H1 (cell line): ENCODE measurements at regions not wholly inside any gene's neighbourhood (a gene's known extent, or its start where the extent isn't known, plus 50 kb on each side); places are given as distances from the start of the nearest gene placed in this dataset.

Experiments
- CTCF ChIA-PET: fragments of 300-600 bp; sonication (Branson Sonifier 250); formaldehyde crosslinking; loops from one replicate; lab custom pipeline; 2021; ENCODE audit not compliant: partially characterized antibody; lab: Charles Lee
- POLR2A ChIA-PET: fragments of 300-600 bp; sonication (Branson Sonifier 250); formaldehyde crosslinking; loops from one replicate; lab custom pipeline; 2021; ENCODE audit warnings: inconsistent platforms; ENCODE audit not compliant: partially characterized antibody; lab: Charles Lee
- DNase-seq, 2 experiments: peaks; one replicate each; pipeline versions ENCODE4 v3.0.0 to v3.0.0-alpha.2; 2010 to 2022; ENCODE audit warnings: low spot score in 2 of 2, low read depth in 1 of 2, mixed read lengths in 1 of 2
- FAIRE-seq: peaks from 2 replicates; lab custom pipeline; 2011; peaks lifted over from hg19 to GRCh38; lab: Jason Lieb, UNC
- H2AFZ ChIP-seq: 2 replicates; pipeline ENCODE4 v1.8.1; 2012; ENCODE audit warnings: low read length, inconsistent platforms
- H2AK5ac ChIP-seq: 2 replicates; pipeline ENCODE4 v1.6.1; 2013; ENCODE audit warnings: low read depth, low read length
- H2BK120ac ChIP-seq: replicated peaks from 2 replicates; pipeline ENCODE3; 2013; ENCODE audit warnings: low read depth, low read length, inconsistent platforms
- H2BK12ac ChIP-seq: 2 replicates; pipeline ENCODE4 v1.6.1; 2013; ENCODE audit warnings: low read depth, low read length
- H2BK15ac ChIP-seq: 2 replicates; pipeline ENCODE4 v1.6.1; 2013; ENCODE audit warnings: low read length
- H2BK20ac ChIP-seq: 2 replicates; pipeline ENCODE4 v1.6.1; 2013; ENCODE audit warnings: low read length
- H2BK5ac ChIP-seq: 2 replicates; pipeline ENCODE4 v1.6.1; 2013; ENCODE audit warnings: low read depth, low read length
- H3K14ac ChIP-seq: 2 replicates; pipeline ENCODE4 v1.6.1; 2013; ENCODE audit warnings: inconsistent platforms; ENCODE audit not compliant: insufficient read length
- H3K18ac ChIP-seq: 2 replicates; pipeline ENCODE4 v1.6.1; 2013; ENCODE audit warnings: low read length; ENCODE audit errors: extremely low read depth
- H3K23ac ChIP-seq: 2 replicates; pipeline ENCODE4 v1.6.1; 2013; ENCODE audit warnings: inconsistent platforms; ENCODE audit not compliant: insufficient read length
- H3K23me2 ChIP-seq: 2 replicates; pipeline ENCODE4 v1.6.1; 2013; ENCODE audit warnings: low read depth, low read length
- H3K27ac ChIP-seq: 2 replicates; pipeline ENCODE4 v1.6.1; 2011; ENCODE audit warnings: low read depth, low read length, inconsistent platforms
- H3K27me3 ChIP-seq, 4 experiments: replicated peaks in 1 of 4; 1 replicate in 1 of 4; 2 replicates in 3 of 4; pipeline versions ENCODE4 v1.6.1 to v1.8.1; 2011 to 2013; ENCODE audit warnings: low read length in 3 of 4, mild to moderate bottlenecking in 3 of 4, inconsistent platforms in 2 of 4, mixed read lengths in 2 of 4, moderate library complexity in 1 of 4; ENCODE audit not compliant: control insufficient read depth in 3 of 4, insufficient read depth in 3 of 4; ENCODE audit errors: extremely low read depth in 1 of 4
- H3K36me3 ChIP-seq, 4 experiments: 2 replicates each; pipeline versions ENCODE4 v1.6.1 to v1.8.1; 2011 to 2013; ENCODE audit warnings: mild to moderate bottlenecking in 4 of 4, low read length in 3 of 4, moderate library complexity in 2 of 4, control low read depth in 1 of 4, inconsistent platforms in 1 of 4; ENCODE audit not compliant: insufficient read depth in 4 of 4, control insufficient read depth in 2 of 4
- H3K4ac ChIP-seq: replicated peaks from 2 replicates; pipeline ENCODE3; 2013; ENCODE audit warnings: low read length, low read depth, mixed read lengths, inconsistent platforms; ENCODE audit not compliant: insufficient read length
- H3K4me1 ChIP-seq, 4 experiments: replicated peaks in 1 of 4; 1 replicate in 1 of 4; 2 replicates in 3 of 4; pipeline versions ENCODE4 v1.6.1 to v1.8.1; 2011 to 2013; ENCODE audit warnings: low read length in 3 of 4, inconsistent platforms in 2 of 4, mixed read lengths in 1 of 4; ENCODE audit not compliant: insufficient read depth in 4 of 4, control insufficient read depth in 3 of 4
- H3K4me2 ChIP-seq, 2 experiments: 2 replicates each; pipeline versions ENCODE4 v1.6.1 to v1.8.1; 2011 to 2013; ENCODE audit warnings: low read depth in 2 of 2, low read length in 2 of 2, control low read depth in 1 of 2, inconsistent platforms in 1 of 2, mild to moderate bottlenecking in 1 of 2; ENCODE audit not compliant: insufficient read depth in 1 of 2
- H3K4me3 ChIP-seq, 4 experiments: fragments of 200-600, 300-600 bp in 1 of 4; sonication (generic), shearing (Covaris generic), sonication (Bioruptor Twin) in 1 of 4; 2 replicates each; pipeline versions ENCODE4 v1.5.1 to v1.8.1; 2011 to 2016; ENCODE audit warnings: low read length in 4 of 4, low read depth in 3 of 4, control low read depth in 2 of 4, inconsistent platforms in 2 of 4, mild to moderate bottlenecking in 2 of 4, mixed read lengths in 1 of 4, moderate library complexity in 1 of 4; ENCODE audit not compliant: insufficient read depth in 2 of 4; ENCODE audit errors: extremely low read depth in 1 of 4
- H3K56ac ChIP-seq: replicated peaks from 2 replicates; pipeline ENCODE3; 2013; ENCODE audit warnings: low read depth, mild to moderate bottlenecking, mixed read lengths, low read length, inconsistent platforms; ENCODE audit not compliant: insufficient read length
- H3K79me1 ChIP-seq: 2 replicates; pipeline ENCODE4 v1.6.1; 2013; ENCODE audit warnings: low read depth, low read length, control low read depth
- H3K79me2 ChIP-seq, 2 experiments: 2 replicates each; pipeline versions ENCODE4 v1.6.1 to v1.8.1; 2012 to 2013; ENCODE audit warnings: low read length in 2 of 2, mild to moderate bottlenecking in 2 of 2, inconsistent platforms in 1 of 2; ENCODE audit not compliant: insufficient read depth in 2 of 2, control insufficient read depth in 1 of 2
- H3K9ac ChIP-seq, 4 experiments: replicated peaks in 1 of 4; 1 replicate in 1 of 4; 2 replicates in 3 of 4; pipeline versions ENCODE4 v1.6.1 to v1.8.1; 2011 to 2013; ENCODE audit warnings: low read depth in 3 of 4, low read length in 3 of 4, control low read depth in 2 of 4, mild to moderate bottlenecking in 2 of 4, moderate library complexity in 2 of 4, inconsistent platforms in 1 of 4; ENCODE audit errors: extremely low read depth in 1 of 4
- H3K9me3 ChIP-seq, 2 experiments: 2 replicates each; pipeline versions ENCODE4 v1.6.1 to v1.8.1; 2012 to 2013; ENCODE audit warnings: mild to moderate bottlenecking in 2 of 2, moderate library complexity in 2 of 2, control low read depth in 1 of 2, inconsistent platforms in 1 of 2, low read depth in 1 of 2, low read length in 1 of 2, mixed read lengths in 1 of 2; ENCODE audit not compliant: insufficient read depth in 2 of 2
- H4K20me1 ChIP-seq, 2 experiments: replicated peaks in 1 of 2; 2 replicates each; pipeline versions ENCODE3 to v1.8.1; 2011 to 2013; ENCODE audit warnings: inconsistent platforms in 2 of 2, low read length in 2 of 2, mild to moderate bottlenecking in 1 of 2; ENCODE audit not compliant: insufficient read depth in 2 of 2, control insufficient read depth in 1 of 2
- H4K5ac ChIP-seq: 2 replicates; pipeline ENCODE4 v1.6.1; 2013; ENCODE audit warnings: low read length, low read depth, mixed read lengths, inconsistent platforms; ENCODE audit not compliant: insufficient read length
- H4K8ac ChIP-seq: 2 replicates; pipeline ENCODE4 v1.8.0; 2013; ENCODE audit warnings: mild to moderate bottlenecking, moderate library complexity, low read length, inconsistent platforms; ENCODE audit not compliant: insufficient read depth; ENCODE audit errors: extremely low read depth
- H4K91ac ChIP-seq: replicated peaks from 2 replicates; pipeline ENCODE3; 2013; ENCODE audit warnings: low read length, mixed read lengths, inconsistent platforms; ENCODE audit not compliant: insufficient read length
- CBX8 ChIP-seq: fragments of 300-800, 300-1000 bp; sonication (generic); IDR thresholded peaks from 2 replicates; pipeline ENCODE4 v1.7.1; 2016; ENCODE audit warnings: low read depth, low read length, borderline replicate concordance
- KDM4A ChIP-seq: IDR thresholded peaks from one replicate; pipeline ENCODE4 v1.7.1; 2012; ENCODE audit warnings: low read depth, mild to moderate bottlenecking, moderate library complexity, low read length, inconsistent platforms; ENCODE audit not compliant: severe bottlenecking
- POU5F1 ChIP-seq: IDR thresholded peaks from 2 replicates; pipeline ENCODE4 v1.6.1; 2011; ENCODE audit warnings: low read depth, mild to moderate bottlenecking, low read length, moderate library complexity
- RAD21 ChIP-seq, 2 experiments: IDR thresholded peaks in 1 of 2; conservative IDR thresholded peaks in 1 of 2; 2 replicates each; pipeline ENCODE4 v1.6.1; 2011; ENCODE audit warnings: low read depth in 2 of 2, low read length in 2 of 2, improper control_type of control experiment in 1 of 2, inconsistent platforms in 1 of 2, mild to moderate bottlenecking in 1 of 2, moderate library complexity in 1 of 2
- SAP30 ChIP-seq: fragments of 300-600 bp; sonication (generic); IDR thresholded peaks from 2 replicates; pipeline ENCODE4 v1.7.1; 2012; ENCODE audit warnings: low read length, moderate library complexity, mild to moderate bottlenecking, inconsistent platforms; ENCODE audit not compliant: insufficient read depth, insufficient replicate concordance
- SP4 ChIP-seq: IDR thresholded peaks from 2 replicates; pipeline ENCODE4 v1.6.1; 2012; ENCODE audit warnings: low read length, inconsistent platforms
- WGBS, 2 experiments: shearing (Covaris generic) in 1 of 2; methylation state at CpG; one replicate each; pipeline versions ENCODE4 v1.1.6 to v1.1.7; 2013 to 2015; ENCODE audit warnings: low lambda C conversion rate in 2 of 2, mixed read lengths in 2 of 2, inconsistent platforms in 1 of 2, low coverage in 1 of 2, missing lambda C conversion rate in 1 of 2; ENCODE audit not compliant: insufficient replicate concordance in 2 of 2, insufficient coverage in 1 of 2, insufficient read length in 1 of 2; ENCODE audit errors: extremely low coverage in 1 of 2, missing lambda C conversion rate in 1 of 2; 5-methylcytosine and 5-hydroxymethylcytosine counted together

DNA sequence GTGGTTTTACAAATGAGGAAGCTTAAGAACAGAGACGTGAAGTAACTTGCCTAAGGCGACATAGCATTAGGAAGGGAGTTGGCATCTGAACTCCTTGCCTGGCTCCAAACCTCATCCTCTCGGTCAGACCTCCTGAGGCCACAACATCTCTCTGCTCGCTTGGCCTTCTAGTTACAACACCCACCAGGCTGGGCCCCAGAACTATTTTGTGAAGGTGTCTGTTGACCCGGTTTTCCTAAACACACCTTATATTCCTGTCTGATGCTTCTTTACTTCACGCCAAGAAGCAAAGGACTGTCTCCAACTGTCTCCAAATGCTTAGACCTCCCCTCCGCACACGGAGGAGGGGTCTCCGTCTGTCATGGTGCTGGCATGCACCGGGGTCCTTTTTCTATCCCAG is 326.6 kb downstream of the THBS2 start:
- Histone ChIP-seq H3K23ac (no peak overlapping the region), H4K8ac (no peak overlapping the region), H3K9me3 (peaks cover 6 to 20% of the 10 kb centered on the region in 2 experiments; a peak in 2 of 4 replicates), H2BK20ac (no peak overlapping the region), H2BK12ac (no peak overlapping the region), H2BK15ac (no peak overlapping the region), H3K4me1 (peaks cover 2 to 9% (median 5%) of the 10 kb centered on the region in 4 experiments; a peak in 5 of 7 replicates), H3K27ac (no peak overlapping the region), H3K9ac (no peak overlapping the region), H2AFZ (no peak overlapping the region), H3K4me3 (no peak overlapping the region), H3K56ac (no peak overlapping the region), H4K91ac (no peak overlapping the region), H4K20me1 (peaks cover 0 to 3% of the 10 kb centered on the region in 2 experiments), H3K79me2 (no peaks in the 10 kb centered on the region), H3K23me2 (no peaks in the 10 kb centered on the region), H2BK5ac (no peak overlapping the region), H3K4ac (no peak overlapping the region), H3K27me3 (no peaks in the 10 kb centered on the region), H3K14ac (no peak overlapping the region), H2AK5ac (no peak overlapping the region), H4K5ac (no peak overlapping the region), H3K4me2 (no peak overlapping the region; a peak in 1 of 4 replicates), H3K36me3 (no peaks in the 10 kb centered on the region; a peak in 1 of 8 replicates), H3K18ac (no peak overlapping the region), H2BK120ac (no peak overlapping the region), H3K79me1 (no peaks in the 10 kb centered on the region)
- TF ChIP-seq CBX8: no peak
- TF ChIP-seq KDM4A: no peak
- TF ChIP-seq SAP30: no peak
- TF ChIP-seq RAD21 (IDR thresholded peaks at IDR 0.05 in 1 of 2, conservative IDR thresholded peaks at IDR 0.05 in 1 of 2; ENCODE audit: low read depth in 2 of 2, low read length in 2 of 2): no peak
- no peak for TF ChIP-seq SP4
- TF ChIP-seq POU5F1: no peak
- 92% methylated on average over 10 of the region's 10 CpGs; no CpG with 5 or more reads in 1 of the 2 experiments for WGBS, 2 experiments
- ChIA-PET POLR2A (no interaction called here), CTCF (interaction anchor here (1.4 kb wide), 1 partner anchor 17 kb away, joined by 4 read pairs; no protein-coding TSS in a partner anchor)
- FAIRE-seq: no peak
- DNase-seq: no peak
